ENCODE measurements at regions not wholly inside any gene's neighbourhood (a gene's known extent, or its start where the extent isn't known, plus 50 kb on each side); places are given as distances from the start of the nearest gene placed in this dataset.

- DNase-seq (ENCODE audit: low spot score), result no peak
- Histone ChIP-seq H3K4me2 (no peak overlapping the region), H3K4me1 (ENCODE audit: insufficient read depth) (no peaks in the 10 kb centered on the region), H3K27ac (no peak overlapping the region), H3K27me3 (no peaks in the 10 kb centered on the region), H3K79me2 (no peaks in the 10 kb centered on the region), H4K20me1 (ENCODE audit: insufficient read depth, poor library complexity, severe bottlenecking) (no peaks in the 10 kb centered on the region), H3K9me3 (ENCODE audit: low read depth) (no peaks in the 10 kb centered on the region), H2AFZ (no peak overlapping the region), H3K4me3 (no peak overlapping the region), H3K9me2 (replicated peaks; ENCODE audit: insufficient read depth) (no peaks in the 10 kb centered on the region), H3K36me3 (replicated peaks; ENCODE audit: insufficient read depth, low read depth) (no peaks in the 10 kb centered on the region)
- 48% methylated on average over 1 of the region's 1 CpG for WGBS (ENCODE audit: low lambda C conversion rate, missing lambda C conversion rate)
- no peak for TF ChIP-seq EZH2 (IDR thresholded peaks at IDR 0.05; ENCODE audit: borderline replicate concordance)
- no peak for TF ChIP-seq CTCF (IDR thresholded peaks at IDR 0.05; ENCODE audit: poor library complexity)
- TF ChIP-seq EZH2phosphoT487 (IDR thresholded peaks at IDR 0.05; ENCODE audit: low read depth, severe bottlenecking, unreplicated experiment), result no peak
These were observed 163.3 kb upstream of the TUT7 start for GRCh38 chr9:86517475-86517874.

GRCh38 chr9:86516564-86516963, 162.4 kb upstream of the TUT7 start:
- no peaks in the 10 kb centered on the region for H3K36me3 ChIP-seq (replicated peaks; ENCODE audit: insufficient read depth, low read depth)
- no peaks in the 10 kb centered on the region for H3K79me2 ChIP-seq
- 94% methylated on average over 19 of the region's 19 CpGs for WGBS (ENCODE audit: low lambda C conversion rate, missing lambda C conversion rate)
- H3K9me2 ChIP-seq (replicated peaks; ENCODE audit: insufficient read depth), result no peaks in the 10 kb centered on the region
- no peak for DNase-seq (ENCODE audit: low spot score)
- TF ChIP-seq EZH2phosphoT487 (IDR thresholded peaks at IDR 0.05; ENCODE audit: low read depth, severe bottlenecking, unreplicated experiment) (no peak), CTCF (IDR thresholded peaks at IDR 0.05; ENCODE audit: poor library complexity) (no peak), EZH2 (IDR thresholded peaks at IDR 0.05; ENCODE audit: borderline replicate concordance) (no peak)
- H2AFZ ChIP-seq, result no peak overlapping the region
- H3K27ac ChIP-seq, result no peak overlapping the region
- no peaks in the 10 kb centered on the region for H3K27me3 ChIP-seq
- no peak overlapping the region for H3K4me2 ChIP-seq
- no peaks in the 10 kb centered on the region for H3K4me1 ChIP-seq (ENCODE audit: insufficient read depth)
- H4K20me1 ChIP-seq (ENCODE audit: insufficient read depth, poor library complexity, severe bottlenecking), result no peaks in the 10 kb centered on the region
- no peak overlapping the region for H3K4me3 ChIP-seq
- H3K9me3 ChIP-seq (ENCODE audit: low read depth), result no peaks in the 10 kb centered on the region

- Histone ChIP-seq H3K4me3 (no peak overlapping the region), H3K4me1 (ENCODE audit: insufficient read depth) (no peaks in the 10 kb centered on the region), H3K9me3 (ENCODE audit: low read depth) (no peaks in the 10 kb centered on the region), H2AFZ (no peak overlapping the region), H3K79me2 (no peaks in the 10 kb centered on the region), H3K27me3 (no peaks in the 10 kb centered on the region), H3K27ac (no peak overlapping the region), H3K4me2 (no peak overlapping the region), H3K36me3 (replicated peaks; ENCODE audit: insufficient read depth, low read depth) (no peaks in the 10 kb centered on the region), H4K20me1 (ENCODE audit: insufficient read depth, poor library complexity, severe bottlenecking) (no peaks in the 10 kb centered on the region), H3K9me2 (replicated peaks; ENCODE audit: insufficient read depth) (no peaks in the 10 kb centered on the region)
- 52% methylated on average over 4 of the region's 4 CpGs for WGBS (ENCODE audit: low lambda C conversion rate, missing lambda C conversion rate)
- no peak for TF ChIP-seq EZH2 (IDR thresholded peaks at IDR 0.05; ENCODE audit: borderline replicate concordance)
- no peak for TF ChIP-seq CTCF (IDR thresholded peaks at IDR 0.05; ENCODE audit: poor library complexity)
- TF ChIP-seq EZH2phosphoT487 (IDR thresholded peaks at IDR 0.05; ENCODE audit: low read depth, severe bottlenecking, unreplicated experiment), result no peak
- DNase-seq (ENCODE audit: low spot score), result no peak
These were observed 161.0 kb upstream of the TUT7 start for GRCh38 chr9:86515221-86515620.

GRCh38 chr9:86513429-86513828, 159.2 kb upstream of the TUT7 start:
- Histone ChIP-seq H3K9me2 (replicated peaks; ENCODE audit: insufficient read depth) (no peaks in the 10 kb centered on the region), H3K4me1 (ENCODE audit: insufficient read depth) (no peaks in the 10 kb centered on the region), H3K4me2 (no peak overlapping the region), H3K4me3 (no peak overlapping the region), H3K27ac (no peak overlapping the region), H3K27me3 (no peaks in the 10 kb centered on the region), H4K20me1 (ENCODE audit: insufficient read depth, poor library complexity, severe bottlenecking) (no peaks in the 10 kb centered on the region), H3K9me3 (ENCODE audit: low read depth) (no peaks in the 10 kb centered on the region), H3K36me3 (replicated peaks; ENCODE audit: insufficient read depth, low read depth) (no peaks in the 10 kb centered on the region), H3K79me2 (no peaks in the 10 kb centered on the region), H2AFZ (no peak overlapping the region)
- no peak for DNase-seq (ENCODE audit: low spot score)
- no peak for TF ChIP-seq EZH2phosphoT487 (IDR thresholded peaks at IDR 0.05; ENCODE audit: low read depth, severe bottlenecking, unreplicated experiment)
- TF ChIP-seq CTCF (IDR thresholded peaks at IDR 0.05; ENCODE audit: poor library complexity), result no peak
- no peak for TF ChIP-seq EZH2 (IDR thresholded peaks at IDR 0.05; ENCODE audit: borderline replicate concordance)
- 69% methylated on average over 2 of the region's 2 CpGs for WGBS (ENCODE audit: low lambda C conversion rate, missing lambda C conversion rate)

All from hepatocyte (in vitro differentiated cells).